ENCODE measurements at regions not wholly inside any gene's neighbourhood (a gene's known extent, or its start where the extent isn't known, plus 50 kb on each side); places are given as distances from the start of the nearest gene placed in this dataset.
"Not testable (repeated sequence)": the region's sequence is repeated elsewhere in the genome, so short reads cannot be mapped to it uniquely, and the experiment has no call there.

- CTCF ChIA-PET; DNase-seq (ENCODE audit: extremely low spot score); POLR2A ChIA-PET: not testable (repeated sequence)
Measured at GRCh38 chr11:67880594-67881196, 123.2 kb downstream of the UNC93B1 start.

GRCh38 chr11:67878666-67879065 is 125.2 kb downstream of the UNC93B1 start:
- CTCF ChIA-PET; DNase-seq (ENCODE audit: extremely low spot score); POLR2A ChIA-PET: not testable (repeated sequence)

- POLR2A ChIA-PET; CTCF ChIA-PET; DNase-seq (ENCODE audit: extremely low spot score): not testable (repeated sequence)
Measured at GRCh38 chr11:67877316-67877715, 126.6 kb downstream of the UNC93B1 start.

- CTCF ChIA-PET; DNase-seq (ENCODE audit: extremely low spot score): not testable (repeated sequence)
Measured at GRCh38 chr11:67873223-67873622, 130.7 kb downstream of the UNC93B1 start.

GRCh38 chr11:67871168-67871567 is 132.7 kb downstream of the UNC93B1 start:
- CTCF ChIA-PET; POLR2A ChIA-PET; DNase-seq (ENCODE audit: extremely low spot score): not testable (repeated sequence)

More at GRCh38 chr11:67873223-67873622, 130.7 kb downstream of the UNC93B1 start:
- POLR2A ChIA-PET, result not testable (repeated sequence)

- DNase-seq (ENCODE audit: extremely low spot score); POLR2A ChIA-PET; CTCF ChIA-PET: not testable (repeated sequence)
Measured at GRCh38 chr11:67862896-67863295, 141.0 kb downstream of the UNC93B1 start.

- POLR2A ChIA-PET; DNase-seq (ENCODE audit: extremely low spot score); CTCF ChIA-PET: not testable (repeated sequence)
Measured at GRCh38 chr11:67859513-67860161, 144.3 kb downstream of the UNC93B1 start.

- DNase-seq (ENCODE audit: extremely low spot score); POLR2A ChIA-PET; CTCF ChIA-PET: not testable (repeated sequence)
Measured at GRCh38 chr11:67850747-67851146, 153.2 kb downstream of the UNC93B1 start.

GRCh38 chr11:67849766-67850165 is 154.1 kb downstream of the UNC93B1 start:
- DNase-seq (ENCODE audit: extremely low spot score); POLR2A ChIA-PET; CTCF ChIA-PET: not testable (repeated sequence)

- DNase-seq (ENCODE audit: extremely low spot score); POLR2A ChIA-PET: not testable (repeated sequence)
- CTCF ChIA-PET, result interaction anchor here (1.2 kb wide), 1 partner anchor 107 kb away, joined by 3 read pairs; no protein-coding TSS in a partner anchor
Measured at GRCh38 chr11:67847896-67848875, 155.7 kb downstream of the UNC93B1 start.

GRCh38 chr11:67846303-67846702 is 157.6 kb downstream of the UNC93B1 start:
- CTCF ChIA-PET; POLR2A ChIA-PET; DNase-seq (ENCODE audit: extremely low spot score): not testable (repeated sequence)

- POLR2A ChIA-PET, CTCF ChIA-PET: not testable (repeated sequence)
Measured at GRCh38 chr11:67845296-67845695, 158.6 kb downstream of the UNC93B1 start.

GRCh38 chr11:67840599-67840998 is 163.3 kb downstream of the UNC93B1 start:
- CTCF ChIA-PET; DNase-seq (ENCODE audit: extremely low spot score); POLR2A ChIA-PET: not testable (repeated sequence)

More at GRCh38 chr11:67845296-67845695, 158.6 kb downstream of the UNC93B1 start:
- DNase-seq (ENCODE audit: extremely low spot score), result not testable (repeated sequence)

- CTCF ChIA-PET; DNase-seq (ENCODE audit: extremely low spot score); POLR2A ChIA-PET: not testable (repeated sequence)
Measured at GRCh38 chr11:67830152-67830551, 155.7 kb upstream of the ALDH3B2 start.

- POLR2A ChIA-PET; DNase-seq (ENCODE audit: extremely low spot score); CTCF ChIA-PET: not testable (repeated sequence)
Measured at GRCh38 chr11:67826951-67827296, 152.5 kb upstream of the ALDH3B2 start.

Data from HEK293T (cell line).